ENCODE measurements at regions not wholly inside any gene's neighbourhood (a gene's known extent, or its start where the extent isn't known, plus 50 kb on each side); places are given as distances from the start of the nearest gene placed in this dataset.

GRCh38 chr3:94716326-94717018 lies 653.6 kb downstream of the NSUN3 start:
- Histone ChIP-seq H3K4me3 (ENCODE audit: low read length) (no peak overlapping the region), H3K36me3 (ENCODE audit: insufficient read depth, low read length) (no peaks in the 10 kb centered on the region), H3K9me3 (replicated peaks; ENCODE audit: low read length) (no peaks in the 10 kb centered on the region), H3K27me3 (ENCODE audit: control insufficient read depth, insufficient read depth, low read length) (no peaks in the 10 kb centered on the region), H3K9ac (ENCODE audit: low read depth, low read length) (no peak overlapping the region), H3K4me2 (ENCODE audit: low read length) (no peak overlapping the region), H3K4me1 (ENCODE audit: control insufficient read depth, insufficient read depth, low read length) (no peaks in the 10 kb centered on the region)

- Histone ChIP-seq H3K27me3 (ENCODE audit: control insufficient read depth, insufficient read depth, low read length) (no peaks in the 10 kb centered on the region), H3K9me3 (replicated peaks; ENCODE audit: low read length) (no peaks in the 10 kb centered on the region), H3K36me3 (ENCODE audit: insufficient read depth, low read length) (no peaks in the 10 kb centered on the region), H3K9ac (ENCODE audit: low read depth, low read length) (no peak overlapping the region), H3K4me3 (ENCODE audit: low read length) (no peak overlapping the region), H3K4me1 (ENCODE audit: control insufficient read depth, insufficient read depth, low read length) (no peaks in the 10 kb centered on the region), H3K4me2 (ENCODE audit: low read length) (no peak overlapping the region)
Measured at GRCh38 chr3:94734206-94734605, 671.3 kb downstream of the NSUN3 start.

GRCh38 chr3:94735354-94735753 lies 672.5 kb downstream of the NSUN3 start:
- H3K36me3 ChIP-seq (ENCODE audit: insufficient read depth, low read length), result no peaks in the 10 kb centered on the region
- H3K4me2 ChIP-seq (ENCODE audit: low read length), result no peak overlapping the region
- no peak overlapping the region for H3K4me3 ChIP-seq (ENCODE audit: low read length)
- no peaks in the 10 kb centered on the region for H3K9me3 ChIP-seq (replicated peaks; ENCODE audit: low read length)
- no peaks in the 10 kb centered on the region for H3K27me3 ChIP-seq (ENCODE audit: control insufficient read depth, insufficient read depth, low read length)
- H3K9ac ChIP-seq (ENCODE audit: low read depth, low read length), result no peak overlapping the region
- H3K4me1 ChIP-seq (ENCODE audit: control insufficient read depth, insufficient read depth, low read length), result no peaks in the 10 kb centered on the region

- Histone ChIP-seq H3K4me1 (ENCODE audit: control insufficient read depth, insufficient read depth, low read length) (no peaks in the 10 kb centered on the region), H3K9ac (ENCODE audit: low read depth, low read length) (no peak overlapping the region), H3K27me3 (ENCODE audit: control insufficient read depth, insufficient read depth, low read length) (no peaks in the 10 kb centered on the region), H3K4me3 (ENCODE audit: low read length) (no peak overlapping the region), H3K36me3 (ENCODE audit: insufficient read depth, low read length) (no peaks in the 10 kb centered on the region), H3K4me2 (ENCODE audit: low read length) (no peak overlapping the region), H3K9me3 (replicated peaks; ENCODE audit: low read length) (no peaks in the 10 kb centered on the region)
Measured at GRCh38 chr3:94737116-94737515, 674.3 kb downstream of the NSUN3 start.

- H3K36me3 ChIP-seq (ENCODE audit: insufficient read depth, low read length), result no peaks in the 10 kb centered on the region
- no peak overlapping the region for H3K9ac ChIP-seq (ENCODE audit: low read depth, low read length)
- H3K4me3 ChIP-seq (ENCODE audit: low read length), result no peak overlapping the region
- no peaks in the 10 kb centered on the region for H3K4me1 ChIP-seq (ENCODE audit: control insufficient read depth, insufficient read depth, low read length)
- H3K4me2 ChIP-seq (ENCODE audit: low read length), result no peak overlapping the region
- H3K9me3 ChIP-seq (replicated peaks; ENCODE audit: low read length), result peaks cover 3% of the 10 kb centered on the region
- H3K27me3 ChIP-seq (ENCODE audit: control insufficient read depth, insufficient read depth, low read length), result no peaks in the 10 kb centered on the region
Measured at GRCh38 chr3:94739420-94739819, 676.6 kb downstream of the NSUN3 start.

GRCh38 chr3:94758751-94759150 lies 695.9 kb downstream of the NSUN3 start:
- H3K9ac ChIP-seq (ENCODE audit: low read depth, low read length), result no peak overlapping the region
- no peaks in the 10 kb centered on the region for H3K4me1 ChIP-seq (ENCODE audit: control insufficient read depth, insufficient read depth, low read length)
- no peaks in the 10 kb centered on the region for H3K9me3 ChIP-seq (replicated peaks; ENCODE audit: low read length)
- no peak overlapping the region for H3K4me3 ChIP-seq (ENCODE audit: low read length)
- no peaks in the 10 kb centered on the region for H3K36me3 ChIP-seq (ENCODE audit: insufficient read depth, low read length)
- no peaks in the 10 kb centered on the region for H3K27me3 ChIP-seq (ENCODE audit: control insufficient read depth, insufficient read depth, low read length)
- no peak overlapping the region for H3K4me2 ChIP-seq (ENCODE audit: low read length)

- Histone ChIP-seq H3K4me2 (ENCODE audit: low read length) (no peak overlapping the region), H3K4me1 (ENCODE audit: control insufficient read depth, insufficient read depth, low read length) (no peaks in the 10 kb centered on the region), H3K27me3 (ENCODE audit: control insufficient read depth, insufficient read depth, low read length) (no peaks in the 10 kb centered on the region), H3K9me3 (replicated peaks; ENCODE audit: low read length) (no peaks in the 10 kb centered on the region), H3K4me3 (ENCODE audit: low read length) (no peak overlapping the region), H3K9ac (ENCODE audit: low read depth, low read length) (no peak overlapping the region), H3K36me3 (ENCODE audit: insufficient read depth, low read length) (no peaks in the 10 kb centered on the region)
Measured at GRCh38 chr3:94772402-94772801, 709.5 kb downstream of the NSUN3 start.

GRCh38 chr3:94775746-94776145 lies 712.9 kb downstream of the NSUN3 start:
- H3K9me3 ChIP-seq (replicated peaks; ENCODE audit: low read length), result peaks cover 5% of the 10 kb centered on the region
- H3K9ac ChIP-seq (ENCODE audit: low read depth, low read length), result no peak overlapping the region
- H3K4me2 ChIP-seq (ENCODE audit: low read length), result no peak overlapping the region
- no peaks in the 10 kb centered on the region for H3K4me1 ChIP-seq (ENCODE audit: control insufficient read depth, insufficient read depth, low read length)
- no peaks in the 10 kb centered on the region for H3K27me3 ChIP-seq (ENCODE audit: control insufficient read depth, insufficient read depth, low read length)
- no peak overlapping the region for H3K4me3 ChIP-seq (ENCODE audit: low read length)
- no peaks in the 10 kb centered on the region for H3K36me3 ChIP-seq (ENCODE audit: insufficient read depth, low read length)

- Histone ChIP-seq H3K4me2 (ENCODE audit: low read length) (no peak overlapping the region), H3K27me3 (ENCODE audit: control insufficient read depth, insufficient read depth, low read length) (no peaks in the 10 kb centered on the region), H3K36me3 (ENCODE audit: insufficient read depth, low read length) (no peaks in the 10 kb centered on the region), H3K9ac (ENCODE audit: low read depth, low read length) (no peak overlapping the region), H3K9me3 (replicated peaks; ENCODE audit: low read length) (peaks cover 5% of the 10 kb centered on the region), H3K4me3 (ENCODE audit: low read length) (no peak overlapping the region), H3K4me1 (ENCODE audit: control insufficient read depth, insufficient read depth, low read length) (no peaks in the 10 kb centered on the region)
Measured at GRCh38 chr3:94776401-94776915, 713.6 kb downstream of the NSUN3 start.

- peaks cover 5% of the 10 kb centered on the region for H3K9me3 ChIP-seq (replicated peaks; ENCODE audit: low read length)
- H3K4me2 ChIP-seq (ENCODE audit: low read length), result no peak overlapping the region
- no peak overlapping the region for H3K9ac ChIP-seq (ENCODE audit: low read depth, low read length)
- no peaks in the 10 kb centered on the region for H3K4me1 ChIP-seq (ENCODE audit: control insufficient read depth, insufficient read depth, low read length)
- no peaks in the 10 kb centered on the region for H3K36me3 ChIP-seq (ENCODE audit: insufficient read depth, low read length)
- no peaks in the 10 kb centered on the region for H3K27me3 ChIP-seq (ENCODE audit: control insufficient read depth, insufficient read depth, low read length)
- H3K4me3 ChIP-seq (ENCODE audit: low read length), result no peak overlapping the region
Measured at GRCh38 chr3:94778289-94778688, 715.4 kb downstream of the NSUN3 start.

- no peak overlapping the region for H3K4me3 ChIP-seq (ENCODE audit: low read length)
Measured at GRCh38 chr3:94778814-94779494, 716.1 kb downstream of the NSUN3 start.

GRCh38 chr3:94779699-94780098 lies 716.8 kb downstream of the NSUN3 start:
- H3K9me3 ChIP-seq (replicated peaks; ENCODE audit: low read length), result peaks cover 5% of the 10 kb centered on the region
- no peaks in the 10 kb centered on the region for H3K27me3 ChIP-seq (ENCODE audit: control insufficient read depth, insufficient read depth, low read length)
- H3K4me3 ChIP-seq (ENCODE audit: low read length), result no peak overlapping the region
- no peak overlapping the region for H3K9ac ChIP-seq (ENCODE audit: low read depth, low read length)
- H3K36me3 ChIP-seq (ENCODE audit: insufficient read depth, low read length), result no peaks in the 10 kb centered on the region
- no peaks in the 10 kb centered on the region for H3K4me1 ChIP-seq (ENCODE audit: control insufficient read depth, insufficient read depth, low read length)
- no peak overlapping the region for H3K4me2 ChIP-seq (ENCODE audit: low read length)

More at GRCh38 chr3:94778814-94779494, 716.1 kb downstream of the NSUN3 start:
- Histone ChIP-seq H3K4me2 (ENCODE audit: low read length) (no peak overlapping the region), H3K36me3 (ENCODE audit: insufficient read depth, low read length) (no peaks in the 10 kb centered on the region), H3K27me3 (ENCODE audit: control insufficient read depth, insufficient read depth, low read length) (no peaks in the 10 kb centered on the region), H3K4me1 (ENCODE audit: control insufficient read depth, insufficient read depth, low read length) (no peaks in the 10 kb centered on the region), H3K9ac (ENCODE audit: low read depth, low read length) (no peak overlapping the region), H3K9me3 (replicated peaks; ENCODE audit: low read length) (peaks cover 5% of the 10 kb centered on the region)

Data from skeletal muscle satellite cell (primary cell).